Fibroblast of lung (primary cell): ENCODE measurements at regions not wholly inside any gene's neighbourhood (a gene's known extent, or its start where the extent isn't known, plus 50 kb on each side); places are given as distances from the start of the nearest gene placed in this dataset.

ENCODE experiments used
- DNase-seq, 2 donors: peaks; one replicate each; pipeline versions ENCODE4 v3.0.0 to v3.0.0-alpha.2; 2010; ENCODE audit warnings: low read depth in 2 of 2
- H2AFZ ChIP-seq: 2 replicates; pipeline ENCODE4 v1.5.1; 2012; ENCODE audit warnings: low read length, control low read depth, inconsistent platforms
- H3K27ac ChIP-seq: 2 replicates; pipeline ENCODE4 v1.5.1; 2011; ENCODE audit warnings: low read length, control low read depth; ENCODE audit not compliant: insufficient read depth
- H3K27me3 ChIP-seq: 2 replicates; pipeline ENCODE4 v1.5.1; 2011; ENCODE audit warnings: mild to moderate bottlenecking, low read length; ENCODE audit not compliant: control insufficient read depth, insufficient read depth
- H3K36me3 ChIP-seq: 2 replicates; pipeline ENCODE4 v1.5.1; 2011; ENCODE audit warnings: low read length; ENCODE audit not compliant: control insufficient read depth, insufficient read depth
- H3K4me1 ChIP-seq: 2 replicates; pipeline ENCODE4 v1.5.1; 2011; ENCODE audit warnings: low read length; ENCODE audit not compliant: control insufficient read depth, insufficient read depth; ENCODE audit errors: extremely low read depth
- H3K4me2 ChIP-seq: 2 replicates; pipeline ENCODE4 v1.5.1; 2011; ENCODE audit warnings: low read length, control low read depth; ENCODE audit not compliant: insufficient read depth; ENCODE audit errors: extremely low read depth
- H3K4me3 ChIP-seq, 4 experiments: fragments of 200-600 bp in 1 of 4; sonication (generic) in 1 of 4; replicated peaks in 1 of 4; 2 replicates each; pipeline ENCODE4 v1.5.1; 2011 to 2016; ENCODE audit warnings: low read length in 4 of 4, low read depth in 3 of 4, mild to moderate bottlenecking in 3 of 4, control low read depth in 2 of 4, inconsistent platforms in 1 of 4, mixed read lengths in 1 of 4; ENCODE audit not compliant: insufficient read depth in 1 of 4; ENCODE audit errors: control extremely low read depth in 1 of 4
- H3K79me2 ChIP-seq: 2 replicates; pipeline ENCODE4 v1.5.1; 2012; ENCODE audit warnings: mild to moderate bottlenecking, low read length, inconsistent platforms; ENCODE audit not compliant: control insufficient read depth, insufficient read depth
- H3K9ac ChIP-seq: 2 replicates; pipeline ENCODE4 v1.5.1; 2011; ENCODE audit warnings: mild to moderate bottlenecking, low read length, control low read depth; ENCODE audit not compliant: insufficient read depth
- H3K9me3 ChIP-seq: 2 replicates; pipeline ENCODE4 v1.5.1; 2012; ENCODE audit warnings: low read depth, low read length; ENCODE audit not compliant: control insufficient read depth, insufficient read depth
- H4K20me1 ChIP-seq: 2 replicates; pipeline ENCODE4 v1.5.1; 2011; ENCODE audit warnings: low read length; ENCODE audit not compliant: control insufficient read depth, insufficient read depth; ENCODE audit errors: extremely low read depth
- CTCF ChIP-seq, 2 donors: IDR thresholded peaks in 1 of 2; conservative IDR thresholded peaks in 1 of 2; 1 replicate in 1 of 2; 2 replicates in 1 of 2; pipeline ENCODE4 v1.5.1; 2011 to 2012; ENCODE audit warnings: low read length in 2 of 2, control low read depth in 1 of 2, inconsistent platforms in 1 of 2, low read depth in 1 of 2, mild to moderate bottlenecking in 1 of 2
- EZH2 ChIP-seq: IDR thresholded peaks from 2 replicates; pipeline ENCODE4 v1.5.1; 2012; ENCODE audit warnings: low read length, control low read depth, mild to moderate bottlenecking; ENCODE audit errors: missing control alignments

GRCh38 chr3:95172164-95172943 is 1109.5 kb downstream of the NSUN3 start:
- Histone ChIP-seq H3K4me2 (no peak overlapping the region), H3K4me1 (no peaks in the 10 kb centered on the region), H3K9ac (no peak overlapping the region), H3K27me3 (no peaks in the 10 kb centered on the region), H3K79me2 (no peaks in the 10 kb centered on the region), H2AFZ (no peak overlapping the region), H3K4me3 (no peak overlapping the region), H4K20me1 (no peaks in the 10 kb centered on the region), H3K36me3 (no peaks in the 10 kb centered on the region), H3K27ac (no peak overlapping the region), H3K9me3 (no peaks in the 10 kb centered on the region)
- TF ChIP-seq CTCF (conservative IDR thresholded peaks at IDR 0.05 in 1 of 2, IDR thresholded peaks at IDR 0.05 in 1 of 2; ENCODE audit: low read depth in 1 of 2, low read length in 2 of 2) (no peak), EZH2 (no peak)
- DNase-seq, result no peak

GRCh38 chr3:95177096-95177495 is 1114.2 kb downstream of the NSUN3 start:
- H2AFZ ChIP-seq, result no peak overlapping the region
- no peak overlapping the region for H3K27ac ChIP-seq
- H3K9me3 ChIP-seq, result no peaks in the 10 kb centered on the region
- TF ChIP-seq EZH2 (no peak), CTCF (conservative IDR thresholded peaks at IDR 0.05 in 1 of 2, IDR thresholded peaks at IDR 0.05 in 1 of 2; ENCODE audit: low read depth in 1 of 2, low read length in 2 of 2) (no peak)
- H3K4me1 ChIP-seq, result no peaks in the 10 kb centered on the region
- no peaks in the 10 kb centered on the region for H3K36me3 ChIP-seq
- H3K79me2 ChIP-seq, result no peaks in the 10 kb centered on the region
- no peak for DNase-seq
- H3K4me3 ChIP-seq, result no peak overlapping the region
- no peak overlapping the region for H3K9ac ChIP-seq
- H3K27me3 ChIP-seq, result no peaks in the 10 kb centered on the region
- H4K20me1 ChIP-seq, result no peaks in the 10 kb centered on the region
- H3K4me2 ChIP-seq, result no peak overlapping the region

- no peak for TF ChIP-seq CTCF (conservative IDR thresholded peaks at IDR 0.05 in 1 of 2, IDR thresholded peaks at IDR 0.05 in 1 of 2; ENCODE audit: low read depth in 1 of 2, low read length in 2 of 2)
- TF ChIP-seq EZH2, result no peak
- Histone ChIP-seq H3K9me3 (no peaks in the 10 kb centered on the region), H3K9ac (no peak overlapping the region), H3K4me3 (no peak overlapping the region), H3K36me3 (no peaks in the 10 kb centered on the region), H3K79me2 (no peaks in the 10 kb centered on the region), H3K27ac (no peak overlapping the region), H3K4me2 (no peak overlapping the region), H2AFZ (no peak overlapping the region), H4K20me1 (no peaks in the 10 kb centered on the region), H3K4me1 (no peaks in the 10 kb centered on the region), H3K27me3 (no peaks in the 10 kb centered on the region)
- DNase-seq, result no peak
These were observed 1121.2 kb downstream of the NSUN3 start for GRCh38 chr3:95184038-95184437.
